Heart left ventricle (tissue), 13 donors: ENCODE measurements at regions not wholly inside any gene's neighbourhood (a gene's known extent, or its start where the extent isn't known, plus 50 kb on each side); places are given as distances from the start of the nearest gene placed in this dataset.

Experiments used
- POLR2A ChIP-seq, 2 donors: fragments of 450-650 bp; IDR thresholded peaks; one replicate each; pipeline ENCODE4 v1.6.1; 2017; ENCODE audit warnings: antibody characterized with exemption in 2 of 2, mild to moderate bottlenecking in 2 of 2, moderate library complexity in 2 of 2
- TF ChIP-seq, protein P1 (sequence below), 12 donors: fragments of 200-600 bp; sonication (generic) in 4 of 12; IDR thresholded peaks; one replicate each; pipeline versions ENCODE4 v1.5.0 to v1.8.0; 2018 to 2022; ENCODE audit warnings: antibody characterized with exemption in 12 of 12, mild to moderate bottlenecking in 5 of 12
- donor health status: ischemic (EF 13 %, LVEDD 7.1; RV severe dilation, severe dysfunction).
- donor health status: DM: no; HTN: yes; CAD: no.
- donor health status: DM: no; HTN: no; CAD: no.
- donor health status: ischemic (EF 25% LVEDD 6.9; RV normal size, moderate dysfunction).
- donor health status: ischemic (EF 25% LVEDD 5.7; RV mildly dilated, moderate dysfunction).
- donor health status: ischemic (EF 35%, LVEDD 5.7; RV mildly dilated, moderate dysfunction).
- donor health status: nonischemic (EF 11% LVEDD 7.7; RV severe dilation, severe dysfunction).
- donor health status: DM: yes; HTN: yes; CAD: no.
- donor health status: PGD.
- donor health status: ischemic (EF 29% LVEDD 5.4; RV normal size, mild dysfunction).
- donor health status: nonischemic (EF 23%, LVEDD 6.1; RV moderate dilation, normal function).

- TF ChIP-seq POLR2A (IDR thresholded peaks at IDR 0.05) = no peak
- TF ChIP-seq, protein P1, sequence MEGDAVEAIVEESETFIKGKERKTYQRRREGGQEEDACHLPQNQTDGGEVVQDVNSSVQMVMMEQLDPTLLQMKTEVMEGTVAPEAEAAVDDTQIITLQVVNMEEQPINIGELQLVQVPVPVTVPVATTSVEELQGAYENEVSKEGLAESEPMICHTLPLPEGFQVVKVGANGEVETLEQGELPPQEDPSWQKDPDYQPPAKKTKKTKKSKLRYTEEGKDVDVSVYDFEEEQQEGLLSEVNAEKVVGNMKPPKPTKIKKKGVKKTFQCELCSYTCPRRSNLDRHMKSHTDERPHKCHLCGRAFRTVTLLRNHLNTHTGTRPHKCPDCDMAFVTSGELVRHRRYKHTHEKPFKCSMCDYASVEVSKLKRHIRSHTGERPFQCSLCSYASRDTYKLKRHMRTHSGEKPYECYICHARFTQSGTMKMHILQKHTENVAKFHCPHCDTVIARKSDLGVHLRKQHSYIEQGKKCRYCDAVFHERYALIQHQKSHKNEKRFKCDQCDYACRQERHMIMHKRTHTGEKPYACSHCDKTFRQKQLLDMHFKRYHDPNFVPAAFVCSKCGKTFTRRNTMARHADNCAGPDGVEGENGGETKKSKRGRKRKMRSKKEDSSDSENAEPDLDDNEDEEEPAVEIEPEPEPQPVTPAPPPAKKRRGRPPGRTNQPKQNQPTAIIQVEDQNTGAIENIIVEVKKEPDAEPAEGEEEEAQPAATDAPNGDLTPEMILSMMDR (IDR thresholded peaks at IDR 0.05) = no peak
These were observed 380.5 kb upstream of the HNRNPA3 start for GRCh38 chr2:176832086-176832485.
